ENCODE measurements at regions not wholly inside any gene's neighbourhood (a gene's known extent, or its start where the extent isn't known, plus 50 kb on each side); places are given as distances from the start of the nearest gene placed in this dataset.

DNA sequence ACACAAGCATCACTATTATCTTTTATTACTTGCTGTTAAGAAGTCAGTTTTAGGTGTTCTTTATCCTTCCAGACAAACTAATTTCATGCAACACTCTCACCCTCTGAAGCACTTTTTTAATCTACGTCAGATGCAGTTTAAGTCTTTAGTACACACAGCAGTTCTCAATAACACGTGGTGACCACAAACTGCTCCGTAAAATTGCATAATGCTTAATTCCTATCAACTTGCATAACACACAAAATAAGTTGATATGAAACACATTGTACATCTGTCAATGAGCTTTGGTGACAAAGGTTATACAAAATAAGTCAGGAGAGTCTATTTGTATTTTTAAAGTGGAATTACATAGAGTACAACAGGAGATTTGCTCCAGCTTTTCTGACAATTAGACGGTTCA is 140.9 kb upstream of the ETS2 start:
- TF ChIP-seq, protein P1, sequence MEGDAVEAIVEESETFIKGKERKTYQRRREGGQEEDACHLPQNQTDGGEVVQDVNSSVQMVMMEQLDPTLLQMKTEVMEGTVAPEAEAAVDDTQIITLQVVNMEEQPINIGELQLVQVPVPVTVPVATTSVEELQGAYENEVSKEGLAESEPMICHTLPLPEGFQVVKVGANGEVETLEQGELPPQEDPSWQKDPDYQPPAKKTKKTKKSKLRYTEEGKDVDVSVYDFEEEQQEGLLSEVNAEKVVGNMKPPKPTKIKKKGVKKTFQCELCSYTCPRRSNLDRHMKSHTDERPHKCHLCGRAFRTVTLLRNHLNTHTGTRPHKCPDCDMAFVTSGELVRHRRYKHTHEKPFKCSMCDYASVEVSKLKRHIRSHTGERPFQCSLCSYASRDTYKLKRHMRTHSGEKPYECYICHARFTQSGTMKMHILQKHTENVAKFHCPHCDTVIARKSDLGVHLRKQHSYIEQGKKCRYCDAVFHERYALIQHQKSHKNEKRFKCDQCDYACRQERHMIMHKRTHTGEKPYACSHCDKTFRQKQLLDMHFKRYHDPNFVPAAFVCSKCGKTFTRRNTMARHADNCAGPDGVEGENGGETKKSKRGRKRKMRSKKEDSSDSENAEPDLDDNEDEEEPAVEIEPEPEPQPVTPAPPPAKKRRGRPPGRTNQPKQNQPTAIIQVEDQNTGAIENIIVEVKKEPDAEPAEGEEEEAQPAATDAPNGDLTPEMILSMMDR (IDR thresholded peaks at IDR 0.05) = no peak
- TF ChIP-seq EZH2 (IDR thresholded peaks at IDR 0.05) = no peak
- TF ChIP-seq EZH2phosphoT487 (IDR thresholded peaks at IDR 0.05) = no peak
